Neural crest cell (in vitro differentiated cells): ENCODE measurements at regions not wholly inside any gene's neighbourhood (a gene's known extent, or its start where the extent isn't known, plus 50 kb on each side); places are given as distances from the start of the nearest gene placed in this dataset.

Source experiments
- DNase-seq: peaks from one replicate; pipeline ENCODE4 v3.0.0; 2021; ENCODE audit warnings: low read depth, mixed read lengths, low spot score
- H3K27ac Mint-ChIP-seq: one replicate; pipeline ENCODE4 v1.8.0; 2021; ENCODE audit warnings: mild to moderate bottlenecking, mixed read lengths; ENCODE audit not compliant: unreplicated experiment
- H3K27me3 Mint-ChIP-seq: 2 replicates; pipeline ENCODE4 v1.8.0; 2021; ENCODE audit warnings: low read depth, mild to moderate bottlenecking, mixed read lengths
- H3K36me3 Mint-ChIP-seq: 2 replicates; pipeline ENCODE4 v1.8.0; 2021; ENCODE audit warnings: low read depth, mild to moderate bottlenecking, mixed read lengths
- H3K4me1 Mint-ChIP-seq: 2 replicates; pipeline ENCODE4 v1.8.0; 2021; ENCODE audit warnings: mixed read lengths
- H3K4me3 Mint-ChIP-seq: one replicate; pipeline ENCODE4 v1.8.0; 2021; ENCODE audit warnings: mild to moderate bottlenecking, mixed read lengths
- H3K9me3 Mint-ChIP-seq: 2 replicates; pipeline ENCODE4 v1.8.0; 2021; ENCODE audit warnings: mixed read lengths
- CTCF ChIP-seq: fragments of 200-600 bp; sonication (generic); conservative IDR thresholded peaks from 2 replicates; pipeline ENCODE4 v1.5.0; 2021; ENCODE audit warnings: antibody characterized with exemption, mild to moderate bottlenecking

GRCh38 chr4:152269448-152270191 is 266.3 kb downstream of the FBXW7 start:
- no peak for TF ChIP-seq CTCF
- no peaks in the 10 kb centered on the region for H3K36me3 Mint-ChIP-seq
- no peak overlapping the region for H3K4me3 Mint-ChIP-seq
- H3K4me1 Mint-ChIP-seq: peaks cover 7% of the 10 kb centered on the region
- no peaks in the 10 kb centered on the region for H3K27me3 Mint-ChIP-seq
- DNase-seq: no peak
- H3K27ac Mint-ChIP-seq: no peak overlapping the region
- H3K9me3 Mint-ChIP-seq: no peaks in the 10 kb centered on the region

GRCh38 chr4:152267811-152268210 is 268.1 kb downstream of the FBXW7 start:
- H3K4me1 Mint-ChIP-seq: no peaks in the 10 kb centered on the region
- no peak overlapping the region for H3K4me3 Mint-ChIP-seq
- H3K36me3 Mint-ChIP-seq: no peaks in the 10 kb centered on the region
- peaks cover 3% of the 10 kb centered on the region for H3K9me3 Mint-ChIP-seq
- no peak overlapping the region for H3K27ac Mint-ChIP-seq
- TF ChIP-seq CTCF: no peak
- H3K27me3 Mint-ChIP-seq: no peaks in the 10 kb centered on the region
- DNase-seq: no peak

- Mint-ChIP-seq H3K4me1 (no peaks in the 10 kb centered on the region), H3K27me3 (no peaks in the 10 kb centered on the region), H3K27ac (no peak overlapping the region), H3K4me3 (no peak overlapping the region), H3K9me3 (peaks cover 3% of the 10 kb centered on the region), H3K36me3 (no peaks in the 10 kb centered on the region)
- DNase-seq: no peak
- no peak for TF ChIP-seq CTCF
Measured at GRCh38 chr4:152266831-152267480, 268.9 kb downstream of the FBXW7 start.

- Mint-ChIP-seq H3K27ac (no peak overlapping the region), H3K36me3 (no peaks in the 10 kb centered on the region), H3K4me3 (no peak overlapping the region), H3K27me3 (no peaks in the 10 kb centered on the region), H3K4me1 (no peaks in the 10 kb centered on the region), H3K9me3 (peaks cover 6% of the 10 kb centered on the region)
- no peak for TF ChIP-seq CTCF
- DNase-seq: no peak
Measured at GRCh38 chr4:152265149-152265621, 270.7 kb downstream of the FBXW7 start.

- no peaks in the 10 kb centered on the region for H3K36me3 Mint-ChIP-seq
- no peaks in the 10 kb centered on the region for H3K27me3 Mint-ChIP-seq
- H3K9me3 Mint-ChIP-seq: peaks cover 13% of the 10 kb centered on the region
- no peaks in the 10 kb centered on the region for H3K4me1 Mint-ChIP-seq
- no peak overlapping the region for H3K4me3 Mint-ChIP-seq
- no peak for DNase-seq
- no peak overlapping the region for H3K27ac Mint-ChIP-seq
- no peak for TF ChIP-seq CTCF
Measured at GRCh38 chr4:152264106-152264505, 271.8 kb downstream of the FBXW7 start.
